Body of pancreas (tissue), 4 donors: ENCODE measurements at regions not wholly inside any gene's neighbourhood (a gene's known extent, or its start where the extent isn't known, plus 50 kb on each side); places are given as distances from the start of the nearest gene placed in this dataset.

Experiments used
- ATAC-seq: fragments of 150-250 bp; one replicate; pipeline ENCODE4 v1.9.1; 2016
- DNase-seq, 4 donors: peaks; one replicate each; pipeline ENCODE4 v3.0.0-alpha.2; 2019
- H3K27ac ChIP-seq, 4 donors: fragments of 200-600 bp; sonication (generic); 1 replicate in 3 of 4; 2 replicates in 1 of 4; pipeline versions ENCODE4 v1.5.1 to v1.6.1; 2016 to 2019; ENCODE audit warnings: mild to moderate bottlenecking in 1 of 4, mixed read lengths in 1 of 4, moderate library complexity in 1 of 4
- H3K27me3 ChIP-seq, 2 donors: fragments of 200-600 bp; sonication (generic); one replicate each; pipeline ENCODE4 v1.6.0; 2016; ENCODE audit warnings: mild to moderate bottlenecking in 1 of 2
- H3K36me3 ChIP-seq, 2 donors: fragments of 200-600 bp; sonication (generic); replicated peaks in 1 of 2; 2 replicates each; pipeline ENCODE4 v1.5.1; 2016; ENCODE audit warnings: low read depth in 2 of 2; ENCODE audit not compliant: insufficient read depth in 1 of 2
- H3K4me1 ChIP-seq: fragments of 200-600 bp; sonication (generic); one replicate; pipeline ENCODE4 v1.6.0; 2016
- H3K4me3 ChIP-seq, 2 donors: fragments of 200-600 bp; sonication (generic); 1 replicate in 1 of 2; 2 replicates in 1 of 2; pipeline ENCODE4 v1.5.1; 2016 to 2019
- H3K9me3 ChIP-seq, 3 donors: fragments of 200-600 bp; sonication (generic); 1 replicate in 2 of 3; 2 replicates in 1 of 3; pipeline ENCODE4 v1.5.1; 2016
- CTCF ChIP-seq, 7 experiments: fragments of 450-650 bp in 4 of 7; fragments of 200-600 bp in 3 of 7; sonication (generic) in 3 of 7; IDR thresholded peaks; one replicate each; pipeline ENCODE4 v1.5.1; 2016 to 2019; ENCODE audit warnings: antibody characterized with exemption in 7 of 7
- POLR2A ChIP-seq, 3 donors: fragments of 450-650 bp; IDR thresholded peaks; one replicate each; pipeline ENCODE4 v1.6.1; 2016; ENCODE audit warnings: antibody characterized with exemption in 3 of 3, mild to moderate bottlenecking in 2 of 3
- WGBS, 2 donors: methylation state at CpG; one replicate each; pipeline ENCODE4 v1.1.5; 2017; 5-methylcytosine and 5-hydroxymethylcytosine counted together
- intact Hi-C: fragments of 100-400 bp; cut with DNase I; formaldehyde crosslinking; loops from one replicate; pipeline ENCODE4 v1.15.1; 2023

GRCh38 chr12:92302041-92302829 lies 156.6 kb upstream of the BTG1 start:
- Histone ChIP-seq H3K4me1 (no peaks in the 10 kb centered on the region), H3K9me3 (no peaks in the 10 kb centered on the region), H3K4me3 (no peak overlapping the region), H3K36me3 (no peaks in the 10 kb centered on the region), H3K27me3 (no peaks in the 10 kb centered on the region), H3K27ac (no peak overlapping the region)
- 94% methylated on average over 4 of the region's 4 CpGs for WGBS, 2 donors
- intact Hi-C loops = no loop called here
- ATAC-seq = no peak
- DNase-seq = no peak
- TF ChIP-seq CTCF (IDR thresholded peaks at IDR 0.05) = no peak
- TF ChIP-seq POLR2A (IDR thresholded peaks at IDR 0.05) = no peak

GRCh38 chr12:92301356-92301755 lies 155.7 kb upstream of the BTG1 start:
- 90 to 100% methylated on average over 1 of the region's 1 CpG for WGBS, 2 donors
- H3K4me1 ChIP-seq = no peaks in the 10 kb centered on the region
- H3K27me3 ChIP-seq = no peaks in the 10 kb centered on the region
- no peak for TF ChIP-seq POLR2A (IDR thresholded peaks at IDR 0.05)
- TF ChIP-seq CTCF (IDR thresholded peaks at IDR 0.05) = no peak
- no peak overlapping the region for H3K4me3 ChIP-seq
- no peak for DNase-seq
- ATAC-seq = no peak
- no peaks in the 10 kb centered on the region for H3K9me3 ChIP-seq
- no peaks in the 10 kb centered on the region for H3K36me3 ChIP-seq
- no peak overlapping the region for H3K27ac ChIP-seq
- intact Hi-C loops = no loop called here

- no peaks in the 10 kb centered on the region for H3K9me3 ChIP-seq
- no peak overlapping the region for H3K27ac ChIP-seq
- ATAC-seq (no peak), DNase-seq (no peak)
- WGBS, 2 donors = 95 to 96% methylated on average over 2 of the region's 2 CpGs
- no peaks in the 10 kb centered on the region for H3K36me3 ChIP-seq
- intact Hi-C loops = no loop called here
- H3K4me1 ChIP-seq = no peaks in the 10 kb centered on the region
- H3K27me3 ChIP-seq = no peaks in the 10 kb centered on the region
- H3K4me3 ChIP-seq = no peak overlapping the region
- TF ChIP-seq POLR2A (IDR thresholded peaks at IDR 0.05) = no peak
- TF ChIP-seq CTCF (IDR thresholded peaks at IDR 0.05) = no peak
Measured at GRCh38 chr12:92300777-92301176, 155.1 kb upstream of the BTG1 start.

GRCh38 chr12:92299744-92300143 lies 154.1 kb upstream of the BTG1 start:
- intact Hi-C loops = no loop called here
- ATAC-seq = no peak
- Histone ChIP-seq H3K36me3 (no peaks in the 10 kb centered on the region), H3K4me1 (no peaks in the 10 kb centered on the region), H3K27me3 (no peaks in the 10 kb centered on the region), H3K4me3 (no peak overlapping the region), H3K9me3 (no peaks in the 10 kb centered on the region), H3K27ac (no peak overlapping the region)
- 88 to 97% methylated on average over 3 of the region's 3 CpGs for WGBS, 2 donors
- DNase-seq = no peak
- no peak for TF ChIP-seq CTCF (IDR thresholded peaks at IDR 0.05)
- TF ChIP-seq POLR2A (IDR thresholded peaks at IDR 0.05) = no peak

GRCh38 chr12:92299344-92299743 lies 153.7 kb upstream of the BTG1 start:
- 34 to 84% methylated on average over 2 of the region's 2 CpGs for WGBS, 2 donors
- Histone ChIP-seq H3K27ac (no peak overlapping the region), H3K36me3 (no peaks in the 10 kb centered on the region)

More at GRCh38 chr12:92299344-92299743, 153.7 kb upstream of the BTG1 start:
- Histone ChIP-seq H3K9me3 (no peaks in the 10 kb centered on the region), H3K27me3 (no peaks in the 10 kb centered on the region), H3K4me3 (no peak overlapping the region), H3K4me1 (no peaks in the 10 kb centered on the region)
- intact Hi-C loops = no loop called here
- ATAC-seq (no peak), DNase-seq (no peak)
- no peak for TF ChIP-seq CTCF (IDR thresholded peaks at IDR 0.05)
- TF ChIP-seq POLR2A (IDR thresholded peaks at IDR 0.05) = no peak
